ENCODE measurements at regions not wholly inside any gene's neighbourhood (a gene's known extent, or its start where the extent isn't known, plus 50 kb on each side); places are given as distances from the start of the nearest gene placed in this dataset.

- CTCF ChIA-PET, result no interaction called here
These were observed 121.5 kb upstream of the SATB1 start for GRCh38 chr3:18546632-18547031.

GRCh38 chr3:18544146-18544545 is 119.0 kb upstream of the SATB1 start:
- intact Hi-C loops (cut with micrococcal nuclease; ENCODE audit: unreplicated experiment), result no loop called here
- POLR2A ChIA-PET (ENCODE audit: low non-redundant PET), result no interaction called here

More at GRCh38 chr3:18546632-18547031, 121.5 kb upstream of the SATB1 start:
- Histone ChIP-seq H3K27ac (ENCODE audit: low read depth, low read length, poor library complexity, severe bottlenecking) (no peak overlapping the region), H3K4me3 (ENCODE audit: low read depth, low read length, poor library complexity, severe bottlenecking) (no peak overlapping the region), H3K36me3 (ENCODE audit: insufficient read depth, low read length, poor library complexity, severe bottlenecking) (no peaks in the 10 kb centered on the region), H3K4me1 (ENCODE audit: insufficient read depth, low read length, poor library complexity, severe bottlenecking) (no peaks in the 10 kb centered on the region), H3K27me3 (replicated peaks; ENCODE audit: insufficient read depth, low read depth, low read length, poor library complexity) (no peaks in the 10 kb centered on the region), H3K9me3 (ENCODE audit: low read depth, low read length, poor library complexity, severe bottlenecking) (no peaks in the 10 kb centered on the region)
- TF ChIP-seq CTCF (conservative IDR thresholded peaks at IDR 0.05; ENCODE audit: low read depth, low read length), result no peak
- no peak for TF ChIP-seq EZH2 (IDR thresholded peaks at IDR 0.05; ENCODE audit: borderline replicate concordance, low read depth, low read length, poor library complexity, severe bottlenecking)
- DNase-seq (ENCODE audit: low spot score), result no peak
- POLR2A ChIA-PET (ENCODE audit: low non-redundant PET), result no interaction called here
- BruUV-seq (replicated peaks), result no TSS peak
- intact Hi-C loops (cut with micrococcal nuclease; ENCODE audit: unreplicated experiment), result no loop called here

GRCh38 chr3:18538463-18539230 is 113.5 kb upstream of the SATB1 start:
- BruUV-seq (replicated peaks), result no TSS peak
- TF ChIP-seq EZH2 (IDR thresholded peaks at IDR 0.05; ENCODE audit: borderline replicate concordance, low read depth, low read length, poor library complexity, severe bottlenecking) (no peak), CTCF (conservative IDR thresholded peaks at IDR 0.05; ENCODE audit: low read depth, low read length) (no peak)

More at GRCh38 chr3:18544146-18544545, 119.0 kb upstream of the SATB1 start:
- no peak for TF ChIP-seq EZH2 (IDR thresholded peaks at IDR 0.05; ENCODE audit: borderline replicate concordance, low read depth, low read length, poor library complexity, severe bottlenecking)
- DNase-seq (ENCODE audit: low spot score), result no peak
- CTCF ChIA-PET, result no interaction called here
- no peaks in the 10 kb centered on the region for H3K36me3 ChIP-seq (ENCODE audit: insufficient read depth, low read length, poor library complexity, severe bottlenecking)
- no peaks in the 10 kb centered on the region for H3K4me1 ChIP-seq (ENCODE audit: insufficient read depth, low read length, poor library complexity, severe bottlenecking)
- H3K9me3 ChIP-seq (ENCODE audit: low read depth, low read length, poor library complexity, severe bottlenecking), result no peaks in the 10 kb centered on the region
- no peak overlapping the region for H3K4me3 ChIP-seq (ENCODE audit: low read depth, low read length, poor library complexity, severe bottlenecking)
- no peak overlapping the region for H3K27ac ChIP-seq (ENCODE audit: low read depth, low read length, poor library complexity, severe bottlenecking)
- H3K27me3 ChIP-seq (replicated peaks; ENCODE audit: insufficient read depth, low read depth, low read length, poor library complexity), result no peaks in the 10 kb centered on the region
- BruUV-seq (replicated peaks), result no TSS peak

GRCh38 chr3:18533039-18533438 is 107.9 kb upstream of the SATB1 start:
- Histone ChIP-seq H3K9me3 (ENCODE audit: low read depth, low read length, poor library complexity, severe bottlenecking) (no peaks in the 10 kb centered on the region), H3K27me3 (replicated peaks; ENCODE audit: insufficient read depth, low read depth, low read length, poor library complexity) (no peaks in the 10 kb centered on the region), H3K36me3 (ENCODE audit: insufficient read depth, low read length, poor library complexity, severe bottlenecking) (no peaks in the 10 kb centered on the region), H3K4me1 (ENCODE audit: insufficient read depth, low read length, poor library complexity, severe bottlenecking) (no peaks in the 10 kb centered on the region), H3K27ac (ENCODE audit: low read depth, low read length, poor library complexity, severe bottlenecking) (no peak overlapping the region), H3K4me3 (ENCODE audit: low read depth, low read length, poor library complexity, severe bottlenecking) (no peak overlapping the region)
- ChIA-PET CTCF (no interaction called here), POLR2A (ENCODE audit: low non-redundant PET) (no interaction called here)
- DNase-seq (ENCODE audit: low spot score), result no peak
- intact Hi-C loops (cut with micrococcal nuclease; ENCODE audit: unreplicated experiment), result no loop called here
- no peak for TF ChIP-seq CTCF (conservative IDR thresholded peaks at IDR 0.05; ENCODE audit: low read depth, low read length)
- no peak for TF ChIP-seq EZH2 (IDR thresholded peaks at IDR 0.05; ENCODE audit: borderline replicate concordance, low read depth, low read length, poor library complexity, severe bottlenecking)
- BruUV-seq (replicated peaks), result no TSS peak

More at GRCh38 chr3:18538463-18539230, 113.5 kb upstream of the SATB1 start:
- intact Hi-C loops (cut with micrococcal nuclease; ENCODE audit: unreplicated experiment), result no loop called here
- Histone ChIP-seq H3K27me3 (replicated peaks; ENCODE audit: insufficient read depth, low read depth, low read length, poor library complexity) (no peaks in the 10 kb centered on the region), H3K4me3 (ENCODE audit: low read depth, low read length, poor library complexity, severe bottlenecking) (no peak overlapping the region), H3K9me3 (ENCODE audit: low read depth, low read length, poor library complexity, severe bottlenecking) (no peaks in the 10 kb centered on the region), H3K36me3 (ENCODE audit: insufficient read depth, low read length, poor library complexity, severe bottlenecking) (no peaks in the 10 kb centered on the region), H3K27ac (ENCODE audit: low read depth, low read length, poor library complexity, severe bottlenecking) (no peak overlapping the region), H3K4me1 (ENCODE audit: insufficient read depth, low read length, poor library complexity, severe bottlenecking) (no peaks in the 10 kb centered on the region)
- POLR2A ChIA-PET (ENCODE audit: low non-redundant PET), result no interaction called here
- CTCF ChIA-PET, result no interaction called here
- DNase-seq (ENCODE audit: low spot score), result no peak
